ENCODE measurements at regions not wholly inside any gene's neighbourhood (a gene's known extent, or its start where the extent isn't known, plus 50 kb on each side); places are given as distances from the start of the nearest gene placed in this dataset.

DNA sequence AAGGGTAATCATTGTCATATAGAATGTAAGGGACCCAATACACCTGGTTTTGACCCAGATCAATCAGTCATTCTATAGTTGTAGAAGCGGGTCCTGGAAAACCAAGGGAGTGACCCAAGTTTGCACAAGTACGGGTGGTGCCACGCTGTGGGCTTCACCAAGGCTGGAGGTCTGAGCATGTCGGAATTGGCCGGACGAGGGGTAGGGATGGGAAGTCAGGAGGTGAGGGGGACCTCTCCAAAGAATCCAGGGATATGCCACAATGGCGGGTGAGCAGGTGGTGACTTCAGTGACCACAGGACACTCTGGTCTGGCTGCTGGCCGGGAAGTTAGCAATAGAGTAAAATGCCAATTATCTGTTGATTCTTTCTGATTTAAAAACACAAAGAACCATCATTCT lies 186.6 kb upstream of the FOXQ1 start:
- no peak for TF ChIP-seq CTCF (IDR thresholded peaks at IDR 0.05)
- TF ChIP-seq POLR2A (IDR thresholded peaks at IDR 0.05) = no peak
- TF ChIP-seq POLR2AphosphoS5 (IDR thresholded peaks at IDR 0.05) = no peak

Measured in breast epithelium (tissue), 3 donors.